ENCODE measurements at regions not wholly inside any gene's neighbourhood (a gene's known extent, or its start where the extent isn't known, plus 50 kb on each side); places are given as distances from the start of the nearest gene placed in this dataset.

DNA sequence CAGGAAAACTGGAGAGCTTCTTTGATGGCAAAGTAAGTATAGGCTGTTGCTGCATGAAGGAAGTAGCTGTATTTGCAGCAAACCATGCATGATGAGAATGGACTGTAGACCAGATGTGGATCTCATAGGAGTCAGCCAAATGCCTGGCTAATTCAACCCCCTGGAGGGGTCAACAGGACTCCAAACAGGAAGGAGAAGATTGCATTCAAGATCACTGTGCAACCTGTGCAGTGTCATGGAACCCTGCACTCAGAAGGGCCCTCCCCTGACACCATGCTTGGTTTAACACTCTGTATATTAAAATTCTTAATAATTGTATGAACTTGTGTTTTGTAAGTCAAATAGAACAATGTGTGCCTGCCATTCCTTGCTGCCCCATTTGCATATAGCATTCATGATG is 225.1 kb upstream of the FSCB start:
- TF ChIP-seq POLR2A (IDR thresholded peaks at IDR 0.05; ENCODE audit: low read length) = no peak
- TF ChIP-seq GATA1 (IDR thresholded peaks at IDR 0.05; ENCODE audit: low read depth, low read length) = no peak

Measured in erythroblast (primary cell).